ENCODE measurements at regions not wholly inside any gene's neighbourhood (a gene's known extent, or its start where the extent isn't known, plus 50 kb on each side); places are given as distances from the start of the nearest gene placed in this dataset.

DNA sequence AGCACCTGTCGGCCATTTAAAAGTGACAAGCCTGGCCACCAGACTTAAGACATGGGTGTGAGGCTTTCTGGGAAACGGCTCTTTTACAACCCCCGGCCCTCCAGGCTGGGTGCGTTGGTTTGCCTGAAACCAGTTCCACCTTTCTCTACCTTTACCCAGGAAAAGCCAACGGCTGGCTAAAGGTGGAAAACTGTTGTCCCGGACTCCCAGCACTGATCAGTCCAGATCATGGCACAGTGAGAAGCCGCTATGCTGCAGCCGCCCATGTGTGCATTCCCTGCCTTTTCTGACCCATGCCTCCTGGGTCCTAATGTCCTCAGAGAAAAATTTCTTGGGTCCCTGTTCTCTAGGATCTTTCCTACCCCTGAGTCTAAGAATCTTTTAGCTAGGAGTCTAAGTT, 655.7 kb upstream of the HS3ST5 start:
- TF ChIP-seq SMARCE1 (IDR thresholded peaks at IDR 0.05) (no peak), ZNF785 (CRISPR knock-in tag; IDR thresholded peaks at IDR 0.05) (no peak), NFE2L1 (tag; IDR thresholded peaks at IDR 0.05; ENCODE audit: borderline replicate concordance, low read depth) (no peak), CREB1 (IDR thresholded peaks at IDR 0.05) (no peak), CREB1 (CRISPR knock-in tag; IDR thresholded peaks at IDR 0.05) (no peak), MAFG (tag; conservative IDR thresholded peaks at IDR 0.05) (no peak), RBFOX2 (IDR thresholded peaks at IDR 0.05; ENCODE audit: low read depth, low read length) (no peak), STAG1 (CRISPR knock-in tag; IDR thresholded peaks at IDR 0.05; ENCODE audit: borderline replicate concordance) (no peak), SP2 (IDR thresholded peaks at IDR 0.05; ENCODE audit: extremely low read depth, low read depth, low read length, poor library complexity, severe bottlenecking) (no peak), ETV5 (CRISPR knock-in tag; IDR thresholded peaks at IDR 0.05; ENCODE audit: low read depth) (no peak), CHD2 (IDR thresholded peaks at IDR 0.05; ENCODE audit: low read depth, low read length) (no peak)
- TF ChIP-seq, protein P1, sequence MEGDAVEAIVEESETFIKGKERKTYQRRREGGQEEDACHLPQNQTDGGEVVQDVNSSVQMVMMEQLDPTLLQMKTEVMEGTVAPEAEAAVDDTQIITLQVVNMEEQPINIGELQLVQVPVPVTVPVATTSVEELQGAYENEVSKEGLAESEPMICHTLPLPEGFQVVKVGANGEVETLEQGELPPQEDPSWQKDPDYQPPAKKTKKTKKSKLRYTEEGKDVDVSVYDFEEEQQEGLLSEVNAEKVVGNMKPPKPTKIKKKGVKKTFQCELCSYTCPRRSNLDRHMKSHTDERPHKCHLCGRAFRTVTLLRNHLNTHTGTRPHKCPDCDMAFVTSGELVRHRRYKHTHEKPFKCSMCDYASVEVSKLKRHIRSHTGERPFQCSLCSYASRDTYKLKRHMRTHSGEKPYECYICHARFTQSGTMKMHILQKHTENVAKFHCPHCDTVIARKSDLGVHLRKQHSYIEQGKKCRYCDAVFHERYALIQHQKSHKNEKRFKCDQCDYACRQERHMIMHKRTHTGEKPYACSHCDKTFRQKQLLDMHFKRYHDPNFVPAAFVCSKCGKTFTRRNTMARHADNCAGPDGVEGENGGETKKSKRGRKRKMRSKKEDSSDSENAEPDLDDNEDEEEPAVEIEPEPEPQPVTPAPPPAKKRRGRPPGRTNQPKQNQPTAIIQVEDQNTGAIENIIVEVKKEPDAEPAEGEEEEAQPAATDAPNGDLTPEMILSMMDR (IDR thresholded peaks at IDR 0.05 in 2 of 3, conservative IDR thresholded peaks at IDR 0.05 in 1 of 3; ENCODE audit: insufficient read depth in 2 of 3, low read depth in 1 of 3, low read length in 3 of 3) = no peak
- TF ChIP-seq, protein P2, sequence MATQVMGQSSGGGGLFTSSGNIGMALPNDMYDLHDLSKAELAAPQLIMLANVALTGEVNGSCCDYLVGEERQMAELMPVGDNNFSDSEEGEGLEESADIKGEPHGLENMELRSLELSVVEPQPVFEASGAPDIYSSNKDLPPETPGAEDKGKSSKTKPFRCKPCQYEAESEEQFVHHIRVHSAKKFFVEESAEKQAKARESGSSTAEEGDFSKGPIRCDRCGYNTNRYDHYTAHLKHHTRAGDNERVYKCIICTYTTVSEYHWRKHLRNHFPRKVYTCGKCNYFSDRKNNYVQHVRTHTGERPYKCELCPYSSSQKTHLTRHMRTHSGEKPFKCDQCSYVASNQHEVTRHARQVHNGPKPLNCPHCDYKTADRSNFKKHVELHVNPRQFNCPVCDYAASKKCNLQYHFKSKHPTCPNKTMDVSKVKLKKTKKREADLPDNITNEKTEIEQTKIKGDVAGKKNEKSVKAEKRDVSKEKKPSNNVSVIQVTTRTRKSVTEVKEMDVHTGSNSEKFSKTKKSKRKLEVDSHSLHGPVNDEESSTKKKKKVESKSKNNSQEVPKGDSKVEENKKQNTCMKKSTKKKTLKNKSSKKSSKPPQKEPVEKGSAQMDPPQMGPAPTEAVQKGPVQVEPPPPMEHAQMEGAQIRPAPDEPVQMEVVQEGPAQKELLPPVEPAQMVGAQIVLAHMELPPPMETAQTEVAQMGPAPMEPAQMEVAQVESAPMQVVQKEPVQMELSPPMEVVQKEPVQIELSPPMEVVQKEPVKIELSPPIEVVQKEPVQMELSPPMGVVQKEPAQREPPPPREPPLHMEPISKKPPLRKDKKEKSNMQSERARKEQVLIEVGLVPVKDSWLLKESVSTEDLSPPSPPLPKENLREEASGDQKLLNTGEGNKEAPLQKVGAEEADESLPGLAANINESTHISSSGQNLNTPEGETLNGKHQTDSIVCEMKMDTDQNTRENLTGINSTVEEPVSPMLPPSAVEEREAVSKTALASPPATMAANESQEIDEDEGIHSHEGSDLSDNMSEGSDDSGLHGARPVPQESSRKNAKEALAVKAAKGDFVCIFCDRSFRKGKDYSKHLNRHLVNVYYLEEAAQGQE (IDR thresholded peaks at IDR 0.05; ENCODE audit: borderline replicate concordance) = no peak
- TF ChIP-seq, protein P2 (CRISPR knock-in tag; IDR thresholded peaks at IDR 0.05; ENCODE audit: low read depth) = no peak
- TF ChIP-seq, protein P3, sequence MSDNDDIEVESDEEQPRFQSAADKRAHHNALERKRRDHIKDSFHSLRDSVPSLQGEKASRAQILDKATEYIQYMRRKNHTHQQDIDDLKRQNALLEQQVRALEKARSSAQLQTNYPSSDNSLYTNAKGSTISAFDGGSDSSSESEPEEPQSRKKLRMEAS (CRISPR knock-in tag; IDR thresholded peaks at IDR 0.05) = no peak

All from K562 (cell line).